H1 (cell line): ENCODE measurements at regions not wholly inside any gene's neighbourhood (a gene's known extent, or its start where the extent isn't known, plus 50 kb on each side); places are given as distances from the start of the nearest gene placed in this dataset.

Source experiments
- CTCF ChIA-PET: fragments of 300-600 bp; sonication (Branson Sonifier 250); formaldehyde crosslinking; loops from one replicate; lab custom pipeline; 2021; ENCODE audit not compliant: partially characterized antibody; lab: Charles Lee
- POLR2A ChIA-PET: fragments of 300-600 bp; sonication (Branson Sonifier 250); formaldehyde crosslinking; loops from one replicate; lab custom pipeline; 2021; ENCODE audit warnings: inconsistent platforms; ENCODE audit not compliant: partially characterized antibody; lab: Charles Lee
- DNase-seq, 2 experiments: peaks; one replicate each; pipeline versions ENCODE4 v3.0.0 to v3.0.0-alpha.2; 2010 to 2022; ENCODE audit warnings: low spot score in 2 of 2, low read depth in 1 of 2, mixed read lengths in 1 of 2
- FAIRE-seq: peaks from 2 replicates; lab custom pipeline; 2011; peaks lifted over from hg19 to GRCh38; lab: Jason Lieb, UNC
- H2AFZ ChIP-seq: 2 replicates; pipeline ENCODE4 v1.8.1; 2012; ENCODE audit warnings: low read length, inconsistent platforms
- H2AK5ac ChIP-seq: 2 replicates; pipeline ENCODE4 v1.6.1; 2013; ENCODE audit warnings: low read depth, low read length
- H2BK120ac ChIP-seq: replicated peaks from 2 replicates; pipeline ENCODE3; 2013; ENCODE audit warnings: low read depth, low read length, inconsistent platforms
- H2BK12ac ChIP-seq: 2 replicates; pipeline ENCODE4 v1.6.1; 2013; ENCODE audit warnings: low read depth, low read length
- H2BK15ac ChIP-seq: 2 replicates; pipeline ENCODE4 v1.6.1; 2013; ENCODE audit warnings: low read length
- H2BK20ac ChIP-seq: 2 replicates; pipeline ENCODE4 v1.6.1; 2013; ENCODE audit warnings: low read length
- H2BK5ac ChIP-seq: 2 replicates; pipeline ENCODE4 v1.6.1; 2013; ENCODE audit warnings: low read depth, low read length
- H3K14ac ChIP-seq: 2 replicates; pipeline ENCODE4 v1.6.1; 2013; ENCODE audit warnings: inconsistent platforms; ENCODE audit not compliant: insufficient read length
- H3K18ac ChIP-seq: 2 replicates; pipeline ENCODE4 v1.6.1; 2013; ENCODE audit warnings: low read length; ENCODE audit errors: extremely low read depth
- H3K23ac ChIP-seq: 2 replicates; pipeline ENCODE4 v1.6.1; 2013; ENCODE audit warnings: inconsistent platforms; ENCODE audit not compliant: insufficient read length
- H3K23me2 ChIP-seq: 2 replicates; pipeline ENCODE4 v1.6.1; 2013; ENCODE audit warnings: low read depth, low read length
- H3K27ac ChIP-seq: 2 replicates; pipeline ENCODE4 v1.6.1; 2011; ENCODE audit warnings: low read depth, low read length, inconsistent platforms
- H3K27me3 ChIP-seq, 4 experiments: replicated peaks in 1 of 4; 1 replicate in 1 of 4; 2 replicates in 3 of 4; pipeline versions ENCODE4 v1.6.1 to v1.8.1; 2011 to 2013; ENCODE audit warnings: low read length in 3 of 4, mild to moderate bottlenecking in 3 of 4, inconsistent platforms in 2 of 4, mixed read lengths in 2 of 4, moderate library complexity in 1 of 4; ENCODE audit not compliant: control insufficient read depth in 3 of 4, insufficient read depth in 3 of 4; ENCODE audit errors: extremely low read depth in 1 of 4
- H3K36me3 ChIP-seq, 4 experiments: 2 replicates each; pipeline versions ENCODE4 v1.6.1 to v1.8.1; 2011 to 2013; ENCODE audit warnings: mild to moderate bottlenecking in 4 of 4, low read length in 3 of 4, moderate library complexity in 2 of 4, control low read depth in 1 of 4, inconsistent platforms in 1 of 4; ENCODE audit not compliant: insufficient read depth in 4 of 4, control insufficient read depth in 2 of 4
- H3K4ac ChIP-seq: replicated peaks from 2 replicates; pipeline ENCODE3; 2013; ENCODE audit warnings: low read length, low read depth, mixed read lengths, inconsistent platforms; ENCODE audit not compliant: insufficient read length
- H3K4me1 ChIP-seq, 4 experiments: replicated peaks in 1 of 4; 1 replicate in 1 of 4; 2 replicates in 3 of 4; pipeline versions ENCODE4 v1.6.1 to v1.8.1; 2011 to 2013; ENCODE audit warnings: low read length in 3 of 4, inconsistent platforms in 2 of 4, mixed read lengths in 1 of 4; ENCODE audit not compliant: insufficient read depth in 4 of 4, control insufficient read depth in 3 of 4
- H3K4me2 ChIP-seq, 2 experiments: 2 replicates each; pipeline versions ENCODE4 v1.6.1 to v1.8.1; 2011 to 2013; ENCODE audit warnings: low read depth in 2 of 2, low read length in 2 of 2, control low read depth in 1 of 2, inconsistent platforms in 1 of 2, mild to moderate bottlenecking in 1 of 2; ENCODE audit not compliant: insufficient read depth in 1 of 2
- H3K4me3 ChIP-seq, 4 experiments: fragments of 200-600, 300-600 bp in 1 of 4; sonication (generic), shearing (Covaris generic), sonication (Bioruptor Twin) in 1 of 4; 2 replicates each; pipeline versions ENCODE4 v1.5.1 to v1.8.1; 2011 to 2016; ENCODE audit warnings: low read length in 4 of 4, low read depth in 3 of 4, control low read depth in 2 of 4, inconsistent platforms in 2 of 4, mild to moderate bottlenecking in 2 of 4, mixed read lengths in 1 of 4, moderate library complexity in 1 of 4; ENCODE audit not compliant: insufficient read depth in 2 of 4; ENCODE audit errors: extremely low read depth in 1 of 4
- H3K56ac ChIP-seq: replicated peaks from 2 replicates; pipeline ENCODE3; 2013; ENCODE audit warnings: low read depth, mild to moderate bottlenecking, mixed read lengths, low read length, inconsistent platforms; ENCODE audit not compliant: insufficient read length
- H3K79me1 ChIP-seq: 2 replicates; pipeline ENCODE4 v1.6.1; 2013; ENCODE audit warnings: low read depth, low read length, control low read depth
- H3K79me2 ChIP-seq, 2 experiments: 2 replicates each; pipeline versions ENCODE4 v1.6.1 to v1.8.1; 2012 to 2013; ENCODE audit warnings: low read length in 2 of 2, mild to moderate bottlenecking in 2 of 2, inconsistent platforms in 1 of 2; ENCODE audit not compliant: insufficient read depth in 2 of 2, control insufficient read depth in 1 of 2
- H3K9ac ChIP-seq, 4 experiments: replicated peaks in 1 of 4; 1 replicate in 1 of 4; 2 replicates in 3 of 4; pipeline versions ENCODE4 v1.6.1 to v1.8.1; 2011 to 2013; ENCODE audit warnings: low read depth in 3 of 4, low read length in 3 of 4, control low read depth in 2 of 4, mild to moderate bottlenecking in 2 of 4, moderate library complexity in 2 of 4, inconsistent platforms in 1 of 4; ENCODE audit errors: extremely low read depth in 1 of 4
- H3K9me3 ChIP-seq, 2 experiments: 2 replicates each; pipeline versions ENCODE4 v1.6.1 to v1.8.1; 2012 to 2013; ENCODE audit warnings: mild to moderate bottlenecking in 2 of 2, moderate library complexity in 2 of 2, control low read depth in 1 of 2, inconsistent platforms in 1 of 2, low read depth in 1 of 2, low read length in 1 of 2, mixed read lengths in 1 of 2; ENCODE audit not compliant: insufficient read depth in 2 of 2
- H4K20me1 ChIP-seq, 2 experiments: replicated peaks in 1 of 2; 2 replicates each; pipeline versions ENCODE3 to v1.8.1; 2011 to 2013; ENCODE audit warnings: inconsistent platforms in 2 of 2, low read length in 2 of 2, mild to moderate bottlenecking in 1 of 2; ENCODE audit not compliant: insufficient read depth in 2 of 2, control insufficient read depth in 1 of 2
- H4K5ac ChIP-seq: 2 replicates; pipeline ENCODE4 v1.6.1; 2013; ENCODE audit warnings: low read length, low read depth, mixed read lengths, inconsistent platforms; ENCODE audit not compliant: insufficient read length
- H4K8ac ChIP-seq: 2 replicates; pipeline ENCODE4 v1.8.0; 2013; ENCODE audit warnings: mild to moderate bottlenecking, moderate library complexity, low read length, inconsistent platforms; ENCODE audit not compliant: insufficient read depth; ENCODE audit errors: extremely low read depth
- H4K91ac ChIP-seq: replicated peaks from 2 replicates; pipeline ENCODE3; 2013; ENCODE audit warnings: low read length, mixed read lengths, inconsistent platforms; ENCODE audit not compliant: insufficient read length
- CBX5 ChIP-seq: fragments of 300-800, 300-1000 bp; sonication (generic); IDR thresholded peaks from 2 replicates; pipeline ENCODE4 v1.7.1; 2016; ENCODE audit warnings: antibody characterized with exemption, low read length, low read depth
- CREB1 ChIP-seq: IDR thresholded peaks from 2 replicates; pipeline ENCODE4 v1.6.1; 2012; ENCODE audit warnings: inconsistent platforms
- CTCF ChIP-seq, 3 experiments: IDR thresholded peaks; 1 replicate in 2 of 3; 2 replicates in 1 of 3; pipeline versions ENCODE4 v1.5.1 to v1.6.1; 2011; ENCODE audit warnings: low read length in 3 of 3, mild to moderate bottlenecking in 3 of 3, inconsistent platforms in 2 of 3, low read depth in 1 of 3, moderate library complexity in 1 of 3; ENCODE audit not compliant: insufficient read depth in 1 of 3; ENCODE audit errors: control extremely low read depth in 1 of 3
- E2F6 ChIP-seq: IDR thresholded peaks from 2 replicates; pipeline ENCODE4 v1.6.1; 2012; ENCODE audit warnings: inconsistent platforms
- HDAC6 ChIP-seq: IDR thresholded peaks from one replicate; pipeline ENCODE4 v1.7.1; 2012; ENCODE audit warnings: low read depth, mild to moderate bottlenecking, inconsistent platforms, low read length, moderate library complexity
- NANOG ChIP-seq: IDR thresholded peaks from 2 replicates; pipeline ENCODE4 v1.6.1; 2011; ENCODE audit warnings: low read length, low read depth, mild to moderate bottlenecking, inconsistent platforms; ENCODE audit not compliant: insufficient read depth, poor library complexity, severe bottlenecking
- NRF1 ChIP-seq: IDR thresholded peaks from 2 replicates; pipeline ENCODE4 v1.6.1; 2011; ENCODE audit warnings: mild to moderate bottlenecking, low read depth, low read length, improper control_type of control experiment
- POU5F1 ChIP-seq: IDR thresholded peaks from 2 replicates; pipeline ENCODE4 v1.6.1; 2011; ENCODE audit warnings: low read depth, mild to moderate bottlenecking, low read length, moderate library complexity
- WGBS, 2 experiments: shearing (Covaris generic) in 1 of 2; methylation state at CpG; one replicate each; pipeline versions ENCODE4 v1.1.6 to v1.1.7; 2013 to 2015; ENCODE audit warnings: low lambda C conversion rate in 2 of 2, mixed read lengths in 2 of 2, inconsistent platforms in 1 of 2, low coverage in 1 of 2, missing lambda C conversion rate in 1 of 2; ENCODE audit not compliant: insufficient replicate concordance in 2 of 2, insufficient coverage in 1 of 2, insufficient read length in 1 of 2; ENCODE audit errors: extremely low coverage in 1 of 2, missing lambda C conversion rate in 1 of 2; 5-methylcytosine and 5-hydroxymethylcytosine counted together

- H4K5ac ChIP-seq = no peak overlapping the region
- H3K79me1 ChIP-seq = no peaks in the 10 kb centered on the region
- ChIA-PET CTCF (no interaction called here), POLR2A (no interaction called here)
- H3K4ac ChIP-seq = no peak overlapping the region
- H3K36me3 ChIP-seq = no peaks in the 10 kb centered on the region
- no peak overlapping the region for H3K4me3 ChIP-seq
- no peak overlapping the region for H3K27ac ChIP-seq
- H3K9ac ChIP-seq = no peak overlapping the region
- 88% methylated on average over 5 of the region's 5 CpGs; no CpG with 5 or more reads in 1 of the 2 experiments for WGBS, 2 experiments
- H3K23ac ChIP-seq = no peak overlapping the region
- H3K56ac ChIP-seq = no peak overlapping the region
- H2AK5ac ChIP-seq = no peak overlapping the region
- no peak overlapping the region for H4K91ac ChIP-seq
- peaks cover 0 to 3% (median 0%) of the 10 kb centered on the region in 4 experiments; a peak in 2 of 7 replicates for H3K4me1 ChIP-seq
- no peak overlapping the region for H3K18ac ChIP-seq
- DNase-seq (no peak), FAIRE-seq (peak; percentile 83)
- H3K14ac ChIP-seq = no peak overlapping the region
- no peaks in the 10 kb centered on the region for H3K27me3 ChIP-seq
- no peak overlapping the region for H2BK20ac ChIP-seq
- H2BK5ac ChIP-seq = no peak overlapping the region
- H3K9me3 ChIP-seq = no peaks in the 10 kb centered on the region
- H3K4me2 ChIP-seq = no peak overlapping the region
- no peak overlapping the region for H2BK12ac ChIP-seq
- H2AFZ ChIP-seq = no peak overlapping the region
- H3K79me2 ChIP-seq = no peaks in the 10 kb centered on the region
- H2BK120ac ChIP-seq = no peak overlapping the region
- no peaks in the 10 kb centered on the region for H3K23me2 ChIP-seq
- H2BK15ac ChIP-seq = no peak overlapping the region
- no peak for TF ChIP-seq HDAC6
- TF ChIP-seq NANOG = no peak
- TF ChIP-seq NRF1 = no peak
- no peak for TF ChIP-seq CREB1
- no peak for TF ChIP-seq POU5F1
- TF ChIP-seq E2F6 = no peak
- no peak for TF ChIP-seq CTCF (IDR thresholded peaks at IDR 0.05; ENCODE audit: control extremely low read depth in 1 of 3, insufficient read depth in 1 of 3, low read depth in 1 of 3, low read length in 3 of 3)
- TF ChIP-seq CBX5 = no peak
- TF ChIP-seq, all 59 proteins: peak for 0
- Histone ChIP-seq H4K8ac (no peak overlapping the region), H4K20me1 (no peaks in the 10 kb centered on the region)
Observed at GRCh38 chrX:3176439-3176820, 135.2 kb downstream of the ARSF start.
